DLD1 (cell line): ENCODE measurements at regions not wholly inside any gene's neighbourhood (a gene's known extent, or its start where the extent isn't known, plus 50 kb on each side); places are given as distances from the start of the nearest gene placed in this dataset.

Experiments
- in situ Hi-C: cut with HindIII; loops from 2 replicates; pipeline ENCODE4 v1.10.0; 2017; ENCODE audit warnings: low sequenced_read_pairs

GRCh38 chr2:23131066-23131575, 253.9 kb upstream of the KLHL29 start:
- in situ Hi-C loops, result no loop called here

GRCh38 chr2:23132000-23132399, 253.0 kb upstream of the KLHL29 start:
- in situ Hi-C loops, result no loop called here

GRCh38 chr2:23132823-23133595, 252.0 kb upstream of the KLHL29 start:
- in situ Hi-C loops, result no loop called here

- in situ Hi-C loops, result no loop called here
These were observed 250.3 kb upstream of the KLHL29 start for GRCh38 chr2:23134726-23135125.

- in situ Hi-C loops, result no loop called here
These were observed 249.4 kb upstream of the KLHL29 start for GRCh38 chr2:23135481-23136100.

GRCh38 chr2:23137166-23137565, 247.8 kb upstream of the KLHL29 start:
- in situ Hi-C loops, result no loop called here

GRCh38 chr2:23138701-23139100, 246.3 kb upstream of the KLHL29 start:
- in situ Hi-C loops, result no loop called here

- in situ Hi-C loops, result no loop called here
These were observed 239.5 kb upstream of the KLHL29 start for GRCh38 chr2:23145460-23145859.

GRCh38 chr2:23146011-23146410, 239.0 kb upstream of the KLHL29 start:
- in situ Hi-C loops, result no loop called here

GRCh38 chr2:23148342-23148741, 236.6 kb upstream of the KLHL29 start:
- in situ Hi-C loops, result no loop called here

- in situ Hi-C loops, result no loop called here
These were observed 235.2 kb upstream of the KLHL29 start for GRCh38 chr2:23149777-23150176.

GRCh38 chr2:23153484-23153883, 231.5 kb upstream of the KLHL29 start:
- in situ Hi-C loops, result no loop called here

- in situ Hi-C loops, result no loop called here
These were observed 230.0 kb upstream of the KLHL29 start for GRCh38 chr2:23155022-23155421.

GRCh38 chr2:23157812-23158211, 227.2 kb upstream of the KLHL29 start:
- in situ Hi-C loops, result no loop called here

- in situ Hi-C loops, result no loop called here
These were observed 226.7 kb upstream of the KLHL29 start for GRCh38 chr2:23158306-23158705.

- in situ Hi-C loops, result no loop called here
These were observed 225.1 kb upstream of the KLHL29 start for GRCh38 chr2:23159746-23160405.

- in situ Hi-C loops, result no loop called here
These were observed 220.8 kb upstream of the KLHL29 start for GRCh38 chr2:23164173-23164572.

- in situ Hi-C loops, result no loop called here
These were observed 215.1 kb upstream of the KLHL29 start for GRCh38 chr2:23169896-23170295.

GRCh38 chr2:23171108-23171507, 213.9 kb upstream of the KLHL29 start:
- in situ Hi-C loops, result no loop called here

- in situ Hi-C loops, result no loop called here
These were observed 206.6 kb upstream of the KLHL29 start for GRCh38 chr2:23178396-23178795.

- in situ Hi-C loops, result no loop called here
These were observed 201.2 kb upstream of the KLHL29 start for GRCh38 chr2:23183733-23184132.
